SK-N-MC (cell line): ENCODE measurements at regions not wholly inside any gene's neighbourhood (a gene's known extent, or its start where the extent isn't known, plus 50 kb on each side); places are given as distances from the start of the nearest gene placed in this dataset.

Experiments
- EZH2 ChIP-seq: fragments of 200-600 bp; sonication (generic); IDR thresholded peaks from one replicate; pipeline ENCODE4 v1.6.1; 2017; ENCODE audit warnings: antibody characterized with exemption
- FOXP2 ChIP-seq: optimal IDR thresholded peaks from 2 replicates; pipeline ENCODE3; 2011; ENCODE audit warnings: mild to moderate bottlenecking, moderate library complexity; ENCODE audit not compliant: insufficient read depth; ENCODE audit errors: extremely low read length, control extremely low read depth

GRCh38 chr11:112715056-112715455, 246.2 kb upstream of the NCAM1 start:
- TF ChIP-seq EZH2: no peak
- TF ChIP-seq FOXP2: no peak
